GM18520 (cell line): ENCODE measurements at regions not wholly inside any gene's neighbourhood (a gene's known extent, or its start where the extent isn't known, plus 50 kb on each side); places are given as distances from the start of the nearest gene placed in this dataset.

Experiments
- ATAC-seq: cut with Tn5 transposase; IDR thresholded peaks from one replicate; pipeline ENCODE4 v1.9.1; 2021; ENCODE audit not compliant: unreplicated experiment

GRCh38 chr18:47490882-47491281, 239.4 kb upstream of the SKOR2 start:
- no peak for ATAC-seq

GRCh38 chr18:47485221-47485797, 233.8 kb upstream of the SKOR2 start:
- ATAC-seq, result no peak

- no peak for ATAC-seq
Measured at GRCh38 chr18:47484068-47484467, 232.6 kb upstream of the SKOR2 start.

- no peak for ATAC-seq
Measured at GRCh38 chr18:47480166-47480565, 228.7 kb upstream of the SKOR2 start.

GRCh38 chr18:47471784-47472183, 220.3 kb upstream of the SKOR2 start:
- no peak for ATAC-seq

GRCh38 chr18:47470941-47471340, 219.5 kb upstream of the SKOR2 start:
- ATAC-seq, result no peak

GRCh38 chr18:47469576-47469975, 218.1 kb upstream of the SKOR2 start:
- no peak for ATAC-seq

GRCh38 chr18:47461977-47462376, 210.5 kb upstream of the SKOR2 start:
- ATAC-seq, result no peak

- no peak for ATAC-seq
Measured at GRCh38 chr18:47461406-47461948, 210.0 kb upstream of the SKOR2 start.

- ATAC-seq, result no peak
Measured at GRCh38 chr18:47458483-47458882, 207.0 kb upstream of the SKOR2 start.

- ATAC-seq, result no peak
Measured at GRCh38 chr18:47457614-47458013, 206.2 kb upstream of the SKOR2 start.

GRCh38 chr18:47453038-47453437, 201.6 kb upstream of the SKOR2 start:
- ATAC-seq, result no peak

- no peak for ATAC-seq
Measured at GRCh38 chr18:47448956-47449355, 197.5 kb upstream of the SKOR2 start.

- ATAC-seq, result no peak
Measured at GRCh38 chr18:47441914-47442313, 190.5 kb upstream of the SKOR2 start.

GRCh38 chr18:47438001-47438400, 186.5 kb upstream of the SKOR2 start:
- no peak for ATAC-seq

GRCh38 chr18:47436871-47437270, 185.4 kb upstream of the SKOR2 start:
- ATAC-seq, result no peak

- ATAC-seq, result no peak
Measured at GRCh38 chr18:47434214-47434746, 182.8 kb upstream of the SKOR2 start.

GRCh38 chr18:47427923-47428637, 176.6 kb upstream of the SKOR2 start:
- ATAC-seq, result no peak

GRCh38 chr18:47427072-47427471, 175.6 kb upstream of the SKOR2 start:
- ATAC-seq, result no peak

GRCh38 chr18:47425365-47425764, 173.9 kb upstream of the SKOR2 start:
- no peak for ATAC-seq

- ATAC-seq, result no peak
Measured at GRCh38 chr18:47422524-47422923, 171.1 kb upstream of the SKOR2 start.

- no peak for ATAC-seq
Measured at GRCh38 chr18:47420130-47420529, 168.7 kb upstream of the SKOR2 start.
